Duodenal mucosa (tissue), 2 donors: ENCODE measurements at regions not wholly inside any gene's neighbourhood (a gene's known extent, or its start where the extent isn't known, plus 50 kb on each side); places are given as distances from the start of the nearest gene placed in this dataset.

Experiments
- H3K27ac ChIP-seq: one replicate; pipeline ENCODE4 v1.7.0; 2013; ENCODE audit warnings: low read depth, low read length
- H3K27me3 ChIP-seq, 2 donors: one replicate each; pipeline ENCODE4 v1.7.0; 2013; ENCODE audit warnings: low read length in 2 of 2, control low read depth in 1 of 2; ENCODE audit not compliant: insufficient read depth in 2 of 2, control insufficient read depth in 1 of 2
- H3K36me3 ChIP-seq, 2 donors: one replicate each; pipeline ENCODE4 v1.7.0; 2013; ENCODE audit warnings: low read length in 2 of 2, control low read depth in 1 of 2; ENCODE audit not compliant: insufficient read depth in 2 of 2, control insufficient read depth in 1 of 2
- H3K4me1 ChIP-seq, 2 donors: one replicate each; pipeline ENCODE4 v1.7.0; 2013; ENCODE audit warnings: low read length in 2 of 2, control low read depth in 1 of 2; ENCODE audit not compliant: insufficient read depth in 2 of 2, control insufficient read depth in 1 of 2
- H3K4me3 ChIP-seq, 2 donors: one replicate each; pipeline ENCODE4 v1.7.0; 2013; ENCODE audit warnings: low read length in 2 of 2, low read depth in 1 of 2
- H3K9ac ChIP-seq, 2 donors: one replicate each; pipeline ENCODE4 v1.7.0; 2013; ENCODE audit warnings: low read length in 2 of 2, low read depth in 1 of 2
- H3K9me3 ChIP-seq, 2 donors: one replicate each; pipeline ENCODE4 v1.7.0; 2013; ENCODE audit warnings: low read length in 2 of 2, control low read depth in 1 of 2; ENCODE audit not compliant: control insufficient read depth in 1 of 2

DNA sequence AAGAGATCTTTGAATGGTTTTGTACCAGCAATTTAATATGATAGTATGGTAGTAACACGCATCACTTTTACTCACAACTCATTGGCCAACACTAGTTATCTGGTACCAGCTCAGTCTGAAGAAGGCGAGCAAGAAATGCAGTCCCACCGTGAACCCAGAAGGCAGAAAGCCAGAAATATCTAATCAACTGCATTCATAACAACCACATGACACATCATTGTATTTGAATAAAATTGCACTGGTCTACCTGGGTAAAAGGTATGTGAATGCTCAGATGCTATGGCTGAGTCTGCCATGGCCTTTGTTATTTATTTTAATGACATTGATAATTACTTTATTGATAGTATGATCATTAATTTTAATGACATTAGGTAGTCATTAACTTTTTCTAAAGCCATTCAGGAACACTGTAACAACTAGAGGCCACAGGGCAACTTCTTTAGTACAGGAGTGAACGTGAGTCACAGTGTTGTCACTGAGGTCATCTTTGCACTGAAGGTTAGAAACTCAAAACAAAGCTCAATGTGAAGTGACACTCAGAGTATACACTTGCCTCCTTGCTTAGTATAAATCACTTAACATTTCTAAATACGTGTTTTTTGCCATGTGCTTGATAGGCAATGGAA, 475.6 kb upstream of the TNP1 start:
- no peak overlapping the region for H3K4me3 ChIP-seq
- no peaks in the 10 kb centered on the region for H3K9me3 ChIP-seq
- H3K36me3 ChIP-seq: no peaks in the 10 kb centered on the region
- no peak overlapping the region for H3K27ac ChIP-seq
- H3K27me3 ChIP-seq: no peaks in the 10 kb centered on the region
- no peak overlapping the region for H3K9ac ChIP-seq
- H3K4me1 ChIP-seq: peaks cover 15 to 18% of the 10 kb centered on the region in 2 donors

DNA sequence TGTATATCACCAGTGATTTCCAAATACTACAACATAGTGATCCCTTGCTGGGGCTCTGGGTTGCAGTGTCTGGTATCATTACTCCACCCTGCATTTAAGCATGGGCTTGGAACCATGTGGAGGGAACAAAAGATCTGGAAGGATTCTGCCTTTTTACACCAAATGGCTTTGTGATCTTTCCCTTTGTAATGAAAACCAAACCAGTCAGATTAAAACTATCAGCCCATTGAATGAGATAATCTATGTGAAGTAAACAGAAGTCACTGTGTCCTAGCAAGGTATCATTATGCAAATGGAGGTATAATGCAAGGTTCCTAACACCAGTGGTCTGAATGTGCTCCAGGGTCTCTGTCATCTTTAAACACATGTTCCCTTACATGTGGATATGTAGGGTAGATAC, 474.7 kb upstream of the TNP1 start:
- no peak overlapping the region for H3K27ac ChIP-seq
- H3K9ac ChIP-seq: no peak overlapping the region
- H3K4me1 ChIP-seq: peaks cover 15 to 18% of the 10 kb centered on the region in 2 donors

DNA sequence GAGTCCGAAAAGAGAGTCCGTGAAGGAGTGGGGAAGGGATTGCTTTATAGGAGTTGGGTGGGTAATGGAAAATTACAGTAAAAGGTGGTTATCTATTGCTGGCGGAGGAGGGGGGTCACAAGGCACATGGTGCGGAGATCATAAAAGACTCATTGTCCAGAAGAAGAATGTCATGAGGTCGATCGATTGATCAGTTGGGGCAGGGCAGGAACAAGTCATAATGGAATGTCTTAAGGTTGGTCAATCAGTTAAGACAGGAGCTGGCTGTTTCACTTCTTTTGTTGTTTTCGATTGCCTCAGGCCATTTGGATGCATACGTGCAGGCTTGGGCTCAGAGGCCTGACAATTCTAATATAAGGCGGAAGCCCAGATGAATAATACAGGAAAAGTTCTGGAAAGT, 473.0 kb upstream of the TNP1 start:
- Histone ChIP-seq H3K4me3 (no peak overlapping the region), H3K9ac (no peak overlapping the region), H3K36me3 (no peaks in the 10 kb centered on the region), H3K9me3 (no peaks in the 10 kb centered on the region), H3K4me1 (peaks cover 15 to 18% of the 10 kb centered on the region in 2 donors), H3K27me3 (no peaks in the 10 kb centered on the region), H3K27ac (no peak overlapping the region)

More for the DNA sequence above, 474.7 kb upstream of the TNP1 start:
- no peaks in the 10 kb centered on the region for H3K36me3 ChIP-seq
- no peaks in the 10 kb centered on the region for H3K27me3 ChIP-seq
- no peaks in the 10 kb centered on the region for H3K9me3 ChIP-seq
- no peak overlapping the region for H3K4me3 ChIP-seq

- Histone ChIP-seq H3K27me3 (no peaks in the 10 kb centered on the region), H3K36me3 (no peaks in the 10 kb centered on the region), H3K9me3 (no peaks in the 10 kb centered on the region), H3K4me1 (peaks cover 15 to 18% of the 10 kb centered on the region in 2 donors), H3K27ac (no peak overlapping the region), H3K4me3 (no peak overlapping the region), H3K9ac (no peak overlapping the region)
These were observed 472.5 kb upstream of the TNP1 start for GRCh38 chr2:217332417-217332791.

DNA sequence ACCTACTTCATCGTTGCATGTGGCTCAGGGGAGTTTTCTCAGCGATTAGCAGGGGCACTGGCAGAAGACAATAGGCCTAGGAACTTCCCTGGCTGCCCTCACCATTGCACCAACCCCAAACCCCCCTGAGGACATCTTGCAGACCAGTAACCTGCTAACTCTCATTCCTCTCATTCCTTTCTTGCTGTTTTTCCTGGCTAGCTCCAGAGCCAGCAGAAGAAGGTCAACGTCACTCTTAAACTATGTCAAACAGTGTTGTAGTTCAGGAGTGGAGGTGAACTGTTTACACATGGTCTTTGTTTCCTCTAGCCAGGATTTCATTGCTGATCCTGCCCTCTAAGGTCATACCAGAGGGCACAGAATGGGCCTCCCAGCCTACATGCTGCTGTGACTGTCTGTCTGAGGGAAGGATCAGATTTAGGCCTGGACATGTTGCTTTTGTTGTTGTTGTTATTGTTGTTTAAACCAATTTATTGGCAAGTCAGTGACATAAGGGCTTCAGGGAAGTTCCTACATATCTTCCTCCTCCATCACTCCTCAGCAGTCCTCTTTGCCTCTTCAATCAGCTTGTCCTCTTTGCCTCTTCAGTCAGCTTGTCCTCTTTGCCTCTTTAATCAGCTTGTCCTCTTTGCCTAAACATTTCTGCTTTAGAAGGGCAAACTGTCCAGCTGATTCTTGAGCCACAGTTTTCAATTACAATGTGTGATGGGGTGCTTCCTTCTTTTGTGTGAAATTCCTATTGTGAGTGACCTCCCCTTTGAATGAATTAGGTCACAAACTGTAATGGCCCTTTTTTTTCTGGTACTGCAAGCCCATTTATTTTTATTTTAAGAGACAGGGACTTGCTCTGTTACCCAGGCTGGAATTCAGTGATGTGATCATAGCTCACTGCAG, 471.9 kb upstream of the TNP1 start:
- Histone ChIP-seq H3K36me3 (no peaks in the 10 kb centered on the region), H3K27me3 (no peaks in the 10 kb centered on the region), H3K4me3 (no peak overlapping the region), H3K9ac (no peak overlapping the region), H3K4me1 (peaks cover 15 to 18% of the 10 kb centered on the region in 2 donors), H3K27ac (no peak overlapping the region), H3K9me3 (no peaks in the 10 kb centered on the region)

DNA sequence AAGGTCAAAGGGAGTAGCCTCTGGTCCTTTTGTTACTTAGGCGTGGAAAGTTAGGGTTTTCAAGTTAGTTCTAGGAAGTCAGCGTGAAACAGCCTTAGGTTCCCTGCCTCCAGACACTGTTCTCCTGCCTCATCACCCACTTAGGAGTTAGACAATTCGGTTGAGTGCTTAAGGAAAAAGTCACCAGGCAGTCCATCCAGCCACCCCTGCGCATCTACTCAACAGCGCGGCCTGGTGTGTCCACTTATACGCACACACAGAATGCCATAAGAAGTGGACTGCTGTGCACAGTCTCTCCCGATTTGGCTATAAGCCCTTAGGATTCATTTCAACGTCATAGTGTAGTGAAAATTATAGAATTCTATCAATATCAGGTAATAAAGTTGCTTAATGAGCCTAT, 470.8 kb upstream of the TNP1 start:
- Histone ChIP-seq H3K4me1 (peaks cover 9% of the 10 kb centered on the region in 2 donors), H3K27ac (no peak overlapping the region), H3K36me3 (no peaks in the 10 kb centered on the region), H3K4me3 (no peak overlapping the region), H3K9me3 (no peaks in the 10 kb centered on the region), H3K9ac (no peak overlapping the region), H3K27me3 (no peaks in the 10 kb centered on the region)

DNA sequence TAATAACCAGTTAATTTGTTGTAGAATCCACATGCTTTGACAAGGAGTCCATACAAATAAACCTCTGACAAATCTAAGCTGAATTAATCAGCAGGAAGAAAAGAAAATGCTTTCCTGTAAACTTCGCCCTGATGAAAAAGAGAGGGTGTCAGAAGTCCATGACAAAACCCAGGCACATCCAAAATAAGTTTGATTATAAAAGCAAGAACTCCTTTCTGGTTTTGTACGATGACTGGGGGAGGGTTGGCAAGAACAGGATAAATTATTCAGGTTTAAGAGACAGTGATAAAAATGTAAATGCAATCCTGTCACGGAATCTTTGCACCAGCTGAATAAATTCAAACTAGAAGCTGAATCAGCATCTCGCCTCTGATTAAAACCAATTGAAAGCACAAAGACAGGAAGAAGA, 469.2 kb upstream of the TNP1 start:
- Histone ChIP-seq H3K4me1 (no peaks in the 10 kb centered on the region), H3K9ac (no peak overlapping the region)

GRCh38 chr2:217328622-217328978, 468.7 kb upstream of the TNP1 start:
- Histone ChIP-seq H3K4me1 (no peaks in the 10 kb centered on the region), H3K9me3 (no peaks in the 10 kb centered on the region), H3K9ac (no peak overlapping the region), H3K27ac (no peak overlapping the region), H3K36me3 (no peaks in the 10 kb centered on the region), H3K27me3 (no peaks in the 10 kb centered on the region), H3K4me3 (no peak overlapping the region)

More for the DNA sequence above, 469.2 kb upstream of the TNP1 start:
- H3K36me3 ChIP-seq: no peaks in the 10 kb centered on the region
- no peaks in the 10 kb centered on the region for H3K27me3 ChIP-seq
- no peak overlapping the region for H3K4me3 ChIP-seq
- no peaks in the 10 kb centered on the region for H3K9me3 ChIP-seq
- no peak overlapping the region for H3K27ac ChIP-seq

GRCh38 chr2:217327953-217328621, 468.2 kb upstream of the TNP1 start:
- Histone ChIP-seq H3K9ac (no peak overlapping the region), H3K27ac (no peak overlapping the region), H3K27me3 (no peaks in the 10 kb centered on the region), H3K9me3 (no peaks in the 10 kb centered on the region), H3K36me3 (no peaks in the 10 kb centered on the region), H3K4me3 (no peak overlapping the region), H3K4me1 (no peaks in the 10 kb centered on the region)
